Upper lobe of left lung (tissue), 6 donors: ENCODE measurements at regions not wholly inside any gene's neighbourhood (a gene's known extent, or its start where the extent isn't known, plus 50 kb on each side); places are given as distances from the start of the nearest gene placed in this dataset.

Experiments used
- ATAC-seq, 2 donors: fragments of 200-7000 bp; cut with Tn5 transposase; one replicate each; pipeline ENCODE4 v1.9.1; 2022; ENCODE audit warnings: mild to moderate bottlenecking in 2 of 2, moderate library complexity in 2 of 2; ENCODE audit not compliant: low FRiP score in 2 of 2
- DNase-seq, 2 donors: peaks; one replicate each; pipeline ENCODE4 v3.0.0-alpha.2; 2019 to 2020
- H3K27ac ChIP-seq, 4 donors: fragments of 200-600 bp; sonication (generic); one replicate each; pipeline ENCODE4 v1.5.1; 2016 to 2019
- H3K27me3 ChIP-seq, 4 donors: fragments of 200-600 bp; sonication (generic); one replicate each; pipeline ENCODE4 v1.5.1; 2017 to 2019
- H3K36me3 ChIP-seq, 4 donors: fragments of 200-600 bp; sonication (generic); one replicate each; pipeline ENCODE4 v1.5.1; 2016 to 2019
- H3K4me1 ChIP-seq, 4 donors: fragments of 200-600 bp; sonication (generic); one replicate each; pipeline ENCODE4 v1.5.1; 2018 to 2019
- H3K4me3 ChIP-seq, 4 donors: fragments of 200-600 bp; sonication (generic); one replicate each; pipeline ENCODE4 v1.5.1; 2017 to 2019; ENCODE audit warnings: mild to moderate bottlenecking in 2 of 4, moderate library complexity in 1 of 4
- H3K9me3 ChIP-seq, 4 donors: fragments of 200-600 bp; sonication (generic); one replicate each; pipeline ENCODE4 v1.5.1; 2018 to 2019
- EP300 ChIP-seq, 4 donors: sonication (generic); formaldehyde crosslinking; IDR thresholded peaks; one replicate each; pipeline ENCODE4 v1.5.1; 2017; ENCODE audit warnings: antibody characterized with exemption in 4 of 4, control low read depth in 2 of 4
- POLR2A ChIP-seq, 4 donors: fragments of 450-650 bp; IDR thresholded peaks; one replicate each; pipeline ENCODE4 v1.5.1; 2016 to 2017; ENCODE audit warnings: antibody characterized with exemption in 4 of 4, mild to moderate bottlenecking in 2 of 4
- POLR2AphosphoS5 ChIP-seq, 2 donors: sonication (generic); formaldehyde crosslinking; IDR thresholded peaks; one replicate each; pipeline ENCODE4 v1.5.1; 2017; ENCODE audit warnings: antibody characterized with exemption in 2 of 2
- WGBS, 2 donors: methylation state at CpG; one replicate each; pipeline ENCODE4 v1.1.5; 2017 to 2018; 5-methylcytosine and 5-hydroxymethylcytosine counted together
- TF ChIP-seq, protein P1 (sequence below), 6 experiments: fragments of 450-650 bp in 4 of 6; fragments of 200-600 bp in 2 of 6; sonication (generic) in 2 of 6; IDR thresholded peaks; one replicate each; pipeline ENCODE4 v1.5.1; 2016 to 2019; ENCODE audit warnings: antibody characterized with exemption in 6 of 6
- donor health status: DM: no; HTN: no; CAD: no; lungs with moderate emphysema.
- donor health status: DM: no; HTN: yes; CAD: no; lungs with severe emphysema.

DNA sequence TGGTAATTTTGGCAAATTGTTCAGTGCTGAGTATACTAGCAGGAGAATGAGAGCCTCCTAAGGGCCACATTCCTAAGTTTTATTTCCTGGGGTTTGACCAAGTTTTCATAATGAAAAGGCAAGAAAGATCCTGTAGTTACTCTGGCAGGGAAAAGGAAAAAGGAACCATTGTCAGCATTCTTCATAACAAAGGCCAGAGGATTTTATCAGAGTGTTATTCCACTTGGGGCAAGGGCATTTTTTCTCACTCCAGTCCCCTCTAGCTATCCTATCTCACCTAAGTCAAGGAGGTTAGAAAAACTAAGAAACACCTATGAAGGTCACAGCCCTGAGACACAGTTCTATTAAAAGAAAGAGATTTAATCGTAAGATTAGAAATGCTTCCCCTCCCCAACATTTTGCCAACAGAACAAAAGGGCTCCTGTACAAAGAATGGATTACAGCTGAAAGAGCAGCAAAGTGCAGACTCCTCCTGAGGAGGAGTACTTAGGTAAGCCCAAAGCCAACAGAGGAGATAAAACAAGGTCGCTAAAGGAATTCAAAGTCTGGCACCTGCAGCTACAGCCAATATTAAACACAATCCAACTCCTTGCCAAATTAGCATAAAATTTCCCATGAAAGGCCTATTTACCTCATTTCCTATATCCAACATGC, 162.4 kb downstream of the GALC start:
- H3K27ac ChIP-seq, result no peak overlapping the region
- H3K36me3 ChIP-seq, result no peaks in the 10 kb centered on the region
- H3K27me3 ChIP-seq, result no peaks in the 10 kb centered on the region
- H3K4me3 ChIP-seq, result no peak overlapping the region
- no peaks in the 10 kb centered on the region for H3K4me1 ChIP-seq
- H3K9me3 ChIP-seq, result no peaks in the 10 kb centered on the region
- no peak for TF ChIP-seq POLR2A (IDR thresholded peaks at IDR 0.05)
- no peak for TF ChIP-seq POLR2AphosphoS5 (IDR thresholded peaks at IDR 0.05)
- TF ChIP-seq EP300 (IDR thresholded peaks at IDR 0.05), result no peak
- TF ChIP-seq, protein P1, sequence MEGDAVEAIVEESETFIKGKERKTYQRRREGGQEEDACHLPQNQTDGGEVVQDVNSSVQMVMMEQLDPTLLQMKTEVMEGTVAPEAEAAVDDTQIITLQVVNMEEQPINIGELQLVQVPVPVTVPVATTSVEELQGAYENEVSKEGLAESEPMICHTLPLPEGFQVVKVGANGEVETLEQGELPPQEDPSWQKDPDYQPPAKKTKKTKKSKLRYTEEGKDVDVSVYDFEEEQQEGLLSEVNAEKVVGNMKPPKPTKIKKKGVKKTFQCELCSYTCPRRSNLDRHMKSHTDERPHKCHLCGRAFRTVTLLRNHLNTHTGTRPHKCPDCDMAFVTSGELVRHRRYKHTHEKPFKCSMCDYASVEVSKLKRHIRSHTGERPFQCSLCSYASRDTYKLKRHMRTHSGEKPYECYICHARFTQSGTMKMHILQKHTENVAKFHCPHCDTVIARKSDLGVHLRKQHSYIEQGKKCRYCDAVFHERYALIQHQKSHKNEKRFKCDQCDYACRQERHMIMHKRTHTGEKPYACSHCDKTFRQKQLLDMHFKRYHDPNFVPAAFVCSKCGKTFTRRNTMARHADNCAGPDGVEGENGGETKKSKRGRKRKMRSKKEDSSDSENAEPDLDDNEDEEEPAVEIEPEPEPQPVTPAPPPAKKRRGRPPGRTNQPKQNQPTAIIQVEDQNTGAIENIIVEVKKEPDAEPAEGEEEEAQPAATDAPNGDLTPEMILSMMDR (IDR thresholded peaks at IDR 0.05), result no peak
- no peak for DNase-seq
- WGBS, 2 donors, result 64 to 68% methylated on average over 2 of the region's 2 CpGs
- ATAC-seq, result no peak

DNA sequence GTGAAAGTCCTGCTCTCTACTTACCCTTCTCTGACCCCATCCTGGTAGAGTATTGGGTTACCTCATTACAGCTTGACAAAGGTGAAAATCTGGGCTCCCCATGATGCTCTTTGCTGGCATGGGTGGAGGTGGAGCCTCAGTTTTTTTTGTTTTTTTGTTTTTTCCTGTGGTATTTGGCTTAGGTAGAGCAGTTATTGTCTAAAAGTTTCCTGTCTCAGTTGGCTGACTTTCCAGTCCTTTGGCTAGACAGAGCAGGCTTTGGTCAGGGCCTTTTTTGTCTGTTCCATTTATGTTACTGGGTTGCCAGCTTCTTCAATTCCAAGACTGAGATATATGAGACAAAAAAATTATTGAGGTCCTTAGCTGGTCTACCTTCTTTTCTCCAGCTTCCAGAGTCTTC, 163.4 kb downstream of the GALC start:
- H3K4me1 ChIP-seq, result no peaks in the 10 kb centered on the region
- no peak for TF ChIP-seq POLR2AphosphoS5 (IDR thresholded peaks at IDR 0.05)
- no peak for TF ChIP-seq POLR2A (IDR thresholded peaks at IDR 0.05)
- TF ChIP-seq, protein P1 (IDR thresholded peaks at IDR 0.05), result no peak
- TF ChIP-seq EP300 (IDR thresholded peaks at IDR 0.05), result no peak
- no peaks in the 10 kb centered on the region for H3K36me3 ChIP-seq
- no peak overlapping the region for H3K4me3 ChIP-seq
- no peaks in the 10 kb centered on the region for H3K27me3 ChIP-seq
- ATAC-seq (no peak), DNase-seq (no peak)
- no peak overlapping the region for H3K27ac ChIP-seq
- no peaks in the 10 kb centered on the region for H3K9me3 ChIP-seq

DNA sequence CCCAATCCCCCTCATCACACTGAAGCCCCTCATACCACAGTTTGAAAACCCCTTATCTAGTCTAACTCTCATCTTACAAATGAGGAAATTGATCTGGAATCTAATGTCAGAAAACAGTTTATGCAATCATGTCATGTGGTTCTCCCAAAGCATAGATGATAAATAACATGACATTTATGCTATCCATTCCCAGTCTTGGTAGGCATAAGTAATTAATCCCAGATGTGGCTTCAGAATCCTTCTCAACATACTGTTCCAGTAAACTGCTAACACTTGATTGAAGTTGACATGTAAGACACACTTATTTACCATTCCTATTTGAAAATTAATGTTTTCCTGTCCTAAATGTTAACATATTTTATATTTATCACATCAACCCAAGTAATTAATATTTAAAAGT, 168.7 kb downstream of the GALC start:
- Histone ChIP-seq H3K27me3 (no peaks in the 10 kb centered on the region), H3K36me3 (no peaks in the 10 kb centered on the region), H3K27ac (no peak overlapping the region), H3K4me3 (no peak overlapping the region), H3K4me1 (no peaks in the 10 kb centered on the region), H3K9me3 (no peaks in the 10 kb centered on the region)
- TF ChIP-seq, protein P1 (IDR thresholded peaks at IDR 0.05), result no peak
- TF ChIP-seq POLR2AphosphoS5 (IDR thresholded peaks at IDR 0.05) (no peak), EP300 (IDR thresholded peaks at IDR 0.05) (no peak), POLR2A (IDR thresholded peaks at IDR 0.05) (no peak)
- DNase-seq, result no peak
- no peak for ATAC-seq

DNA sequence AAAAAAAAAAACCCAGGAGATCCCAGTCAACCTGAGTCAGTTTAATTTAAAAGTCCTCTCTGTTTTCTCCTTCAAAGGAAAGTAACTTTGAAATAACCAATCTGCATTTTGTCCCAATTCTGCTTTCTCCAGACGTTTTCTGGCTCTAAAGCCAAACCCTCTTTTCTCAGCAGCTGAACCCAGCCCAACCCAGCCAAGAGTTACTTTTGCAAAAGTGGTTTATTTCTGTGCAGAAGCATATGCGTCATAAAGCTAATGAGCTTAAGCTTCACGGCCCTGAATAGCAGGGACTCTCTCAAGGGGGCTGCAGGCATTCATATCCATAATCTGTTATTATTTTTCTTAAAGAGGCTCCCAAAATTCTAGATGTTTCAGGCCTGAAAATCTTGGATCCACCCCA, 176.6 kb downstream of the GALC start:
- no peak for TF ChIP-seq POLR2AphosphoS5 (IDR thresholded peaks at IDR 0.05)
- H3K27ac ChIP-seq, result no peak overlapping the region
- H3K9me3 ChIP-seq, result no peaks in the 10 kb centered on the region
- no peaks in the 10 kb centered on the region for H3K4me1 ChIP-seq
- H3K36me3 ChIP-seq, result no peaks in the 10 kb centered on the region
- no peak for DNase-seq
- no peak overlapping the region for H3K4me3 ChIP-seq
- no peak for ATAC-seq
- no peaks in the 10 kb centered on the region for H3K27me3 ChIP-seq
- 69 to 71% methylated on average over 3 of the region's 3 CpGs for WGBS, 2 donors

GRCh38 chr14:87815121-87815520, 177.9 kb downstream of the GALC start:
- Histone ChIP-seq H3K27me3 (no peaks in the 10 kb centered on the region), H3K27ac (no peak overlapping the region), H3K36me3 (no peaks in the 10 kb centered on the region), H3K4me1 (no peaks in the 10 kb centered on the region), H3K9me3 (no peaks in the 10 kb centered on the region), H3K4me3 (no peak overlapping the region)
- 69 to 78% methylated on average over 9 of the region's 9 CpGs for WGBS, 2 donors
- TF ChIP-seq EP300 (IDR thresholded peaks at IDR 0.05), result no peak
- TF ChIP-seq, protein P1 (IDR thresholded peaks at IDR 0.05), result no peak
- TF ChIP-seq POLR2A (IDR thresholded peaks at IDR 0.05), result no peak
- TF ChIP-seq POLR2AphosphoS5 (IDR thresholded peaks at IDR 0.05), result no peak
- ATAC-seq (no peak), DNase-seq (no peak)
